ENCODE measurements at regions not wholly inside any gene's neighbourhood (a gene's known extent, or its start where the extent isn't known, plus 50 kb on each side); places are given as distances from the start of the nearest gene placed in this dataset.

GRCh38 chr11:21659961-21660360 lies 532.9 kb upstream of the ANO5 start:
- no peak overlapping the region for H3K4me3 ChIP-seq (ENCODE audit: low read length)
- Mint-ChIP-seq H3K9me3 (peaks cover 7% of the 10 kb centered on the region), H3K4me1 (ENCODE audit: low read depth) (no peaks in the 10 kb centered on the region), H3K4me3 (no peak overlapping the region), H3K27ac (no peak overlapping the region), H3K36me3 (ENCODE audit: low read depth) (no peaks in the 10 kb centered on the region), H3K27me3 (no peaks in the 10 kb centered on the region)
- H3K27me3 ChIP-seq (ENCODE audit: control insufficient read depth in 1 of 2, insufficient read depth in 2 of 2, low read length in 2 of 2), result no peaks in the 10 kb centered on the region
- CTCF ChIA-PET, result no interaction called here
- H3K27ac ChIP-seq (ENCODE audit: low read depth in 1 of 2, low read length in 2 of 2), result no peak overlapping the region
- no peak for DNase-seq
- POLR2A ChIA-PET, result no interaction called here
- intact Hi-C loops (cut with DNase I, micrococcal nuclease), result no loop called here
- no peaks in the 10 kb centered on the region for H3K36me3 ChIP-seq (ENCODE audit: insufficient read depth, low read length)
- ATAC-seq (ENCODE audit: poor library complexity), result no peak
- no peaks in the 10 kb centered on the region for H3K9me3 ChIP-seq (ENCODE audit: control insufficient read depth in 1 of 2, insufficient read depth in 1 of 2, low read length in 2 of 2)
- TF ChIP-seq CTCF (IDR thresholded peaks at IDR 0.05), result no peak
- H3K4me1 ChIP-seq (ENCODE audit: insufficient read depth, low read length), result no peaks in the 10 kb centered on the region

DNA sequence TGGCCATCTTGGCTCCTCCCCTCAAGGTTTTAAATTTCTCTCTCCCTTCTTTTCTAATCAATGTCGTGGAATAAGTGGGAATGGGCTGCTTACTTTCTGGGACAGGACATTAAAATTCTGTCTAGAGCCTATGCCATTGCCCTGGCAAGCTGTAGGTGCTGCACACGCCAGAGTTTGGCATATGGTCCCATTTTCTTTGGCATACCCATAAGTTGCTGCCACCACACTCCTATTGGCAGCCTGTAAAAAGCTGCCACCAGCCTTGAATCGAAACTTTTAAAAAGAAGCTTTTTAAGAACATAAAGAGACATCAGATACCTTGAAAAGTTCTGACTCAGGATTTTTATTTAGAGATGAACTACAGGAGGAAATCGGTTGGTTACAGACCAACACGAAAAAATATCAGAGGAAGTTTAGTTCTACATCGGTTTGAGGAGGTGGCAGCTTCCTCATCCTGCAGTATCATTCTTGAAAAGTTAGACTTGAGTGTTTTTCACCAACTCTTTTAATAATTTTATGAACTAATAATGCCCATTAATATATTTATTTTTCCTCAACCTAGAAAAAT lies 517.8 kb upstream of the ANO5 start:
- no peak overlapping the region for H3K27ac Mint-ChIP-seq
- Histone ChIP-seq H3K9me3 (ENCODE audit: control insufficient read depth in 1 of 2, insufficient read depth in 1 of 2, low read length in 2 of 2) (no peaks in the 10 kb centered on the region), H3K4me1 (ENCODE audit: insufficient read depth, low read length) (no peaks in the 10 kb centered on the region), H3K36me3 (ENCODE audit: insufficient read depth, low read length) (no peaks in the 10 kb centered on the region), H3K27me3 (ENCODE audit: control insufficient read depth in 1 of 2, insufficient read depth in 2 of 2, low read length in 2 of 2) (no peaks in the 10 kb centered on the region), H3K4me3 (ENCODE audit: low read length) (no peak overlapping the region), H3K27ac (ENCODE audit: low read depth in 1 of 2, low read length in 2 of 2) (no peak overlapping the region)
- ChIA-PET POLR2A (no interaction called here), CTCF (no interaction called here)
- ATAC-seq (ENCODE audit: poor library complexity) (no peak), DNase-seq (no peak)
- peaks cover 3% of the 10 kb centered on the region for H3K9me3 Mint-ChIP-seq
- no peaks in the 10 kb centered on the region for H3K36me3 Mint-ChIP-seq (ENCODE audit: low read depth)
- H3K27me3 Mint-ChIP-seq, result no peaks in the 10 kb centered on the region
- TF ChIP-seq CTCF (IDR thresholded peaks at IDR 0.05), result no peak
- no peaks in the 10 kb centered on the region for H3K4me1 Mint-ChIP-seq (ENCODE audit: low read depth)
- no peak overlapping the region for H3K4me3 Mint-ChIP-seq
- intact Hi-C loops (cut with DNase I, micrococcal nuclease), result no loop called here

DNA sequence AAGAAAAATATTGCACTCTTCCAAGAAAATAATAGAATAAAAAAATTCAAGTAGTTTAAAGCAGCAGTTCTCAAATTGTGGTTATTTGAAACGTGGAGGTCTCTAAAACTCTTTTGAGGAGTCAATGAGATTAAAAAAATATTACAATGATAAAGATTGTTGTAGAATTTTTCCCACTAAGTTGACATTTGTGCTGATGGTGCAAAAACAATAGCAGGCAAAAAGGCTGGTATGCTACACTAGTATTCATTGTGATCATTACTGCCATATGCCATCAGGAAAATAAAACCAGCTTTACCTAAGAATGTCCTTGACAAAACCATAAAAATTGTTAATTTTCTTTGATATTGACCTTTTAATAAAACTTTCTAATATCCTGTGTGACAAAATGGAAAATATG lies 505.2 kb upstream of the ANO5 start:
- POLR2A ChIA-PET, result no interaction called here
- DNase-seq, result no peak
- no peaks in the 10 kb centered on the region for H3K4me1 Mint-ChIP-seq (ENCODE audit: low read depth)
- Histone ChIP-seq H3K36me3 (ENCODE audit: insufficient read depth, low read length) (no peaks in the 10 kb centered on the region), H3K27ac (ENCODE audit: low read depth in 1 of 2, low read length in 2 of 2) (no peak overlapping the region), H3K9me3 (ENCODE audit: control insufficient read depth in 1 of 2, insufficient read depth in 1 of 2, low read length in 2 of 2) (no peaks in the 10 kb centered on the region), H3K4me3 (ENCODE audit: low read length) (no peak overlapping the region), H3K4me1 (ENCODE audit: insufficient read depth, low read length) (no peaks in the 10 kb centered on the region), H3K27me3 (ENCODE audit: control insufficient read depth in 1 of 2, insufficient read depth in 2 of 2, low read length in 2 of 2) (no peaks in the 10 kb centered on the region)
- TF ChIP-seq CTCF (IDR thresholded peaks at IDR 0.05), result no peak
- no peaks in the 10 kb centered on the region for H3K36me3 Mint-ChIP-seq (ENCODE audit: low read depth)
- peaks cover 20% of the 10 kb centered on the region for H3K9me3 Mint-ChIP-seq
- intact Hi-C loops (cut with DNase I, micrococcal nuclease), result no loop called here
- no peaks in the 10 kb centered on the region for H3K27me3 Mint-ChIP-seq
- H3K4me3 Mint-ChIP-seq, result no peak overlapping the region
- ATAC-seq (ENCODE audit: poor library complexity), result no peak
- H3K27ac Mint-ChIP-seq, result no peak overlapping the region
- CTCF ChIA-PET, result no interaction called here

All from CD4-positive, alpha-beta T cell (primary cell).